ENCODE measurements at regions not wholly inside any gene's neighbourhood (a gene's known extent, or its start where the extent isn't known, plus 50 kb on each side); places are given as distances from the start of the nearest gene placed in this dataset.

- TF ChIP-seq, protein P1, sequence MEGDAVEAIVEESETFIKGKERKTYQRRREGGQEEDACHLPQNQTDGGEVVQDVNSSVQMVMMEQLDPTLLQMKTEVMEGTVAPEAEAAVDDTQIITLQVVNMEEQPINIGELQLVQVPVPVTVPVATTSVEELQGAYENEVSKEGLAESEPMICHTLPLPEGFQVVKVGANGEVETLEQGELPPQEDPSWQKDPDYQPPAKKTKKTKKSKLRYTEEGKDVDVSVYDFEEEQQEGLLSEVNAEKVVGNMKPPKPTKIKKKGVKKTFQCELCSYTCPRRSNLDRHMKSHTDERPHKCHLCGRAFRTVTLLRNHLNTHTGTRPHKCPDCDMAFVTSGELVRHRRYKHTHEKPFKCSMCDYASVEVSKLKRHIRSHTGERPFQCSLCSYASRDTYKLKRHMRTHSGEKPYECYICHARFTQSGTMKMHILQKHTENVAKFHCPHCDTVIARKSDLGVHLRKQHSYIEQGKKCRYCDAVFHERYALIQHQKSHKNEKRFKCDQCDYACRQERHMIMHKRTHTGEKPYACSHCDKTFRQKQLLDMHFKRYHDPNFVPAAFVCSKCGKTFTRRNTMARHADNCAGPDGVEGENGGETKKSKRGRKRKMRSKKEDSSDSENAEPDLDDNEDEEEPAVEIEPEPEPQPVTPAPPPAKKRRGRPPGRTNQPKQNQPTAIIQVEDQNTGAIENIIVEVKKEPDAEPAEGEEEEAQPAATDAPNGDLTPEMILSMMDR (IDR thresholded peaks at IDR 0.05; ENCODE audit: low read depth, low read length), result no peak
- no peak overlapping the region for H3K4me3 ChIP-seq (replicated peaks in 1 of 2; ENCODE audit: low read depth in 2 of 2, low read length in 2 of 2)
- DNase-seq (ENCODE audit: low read depth in 2 of 2), result no peak
Observed at GRCh38 chr1:169052727-169053126, 53.8 kb upstream of the ATP1B1 start.

DNA sequence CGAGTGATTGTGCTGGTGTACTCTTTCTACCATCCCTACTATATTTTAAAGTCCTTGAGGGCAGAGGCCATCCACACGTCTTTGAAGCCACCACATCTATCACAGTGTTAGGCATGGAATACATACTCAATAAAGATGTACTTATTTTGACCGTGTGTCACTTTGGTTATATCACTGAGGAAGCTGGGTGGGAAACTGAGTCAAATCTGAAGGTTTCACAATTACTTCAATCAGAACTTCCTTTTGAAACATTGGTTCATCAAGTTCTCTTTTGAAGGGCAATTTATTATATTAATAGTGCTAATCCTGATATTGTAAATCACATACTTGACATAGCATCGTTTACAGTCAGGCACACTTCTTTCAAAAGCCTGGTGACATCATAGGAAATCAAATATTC lies 53.3 kb upstream of the ATP1B1 start:
- no peak overlapping the region for H3K4me3 ChIP-seq (replicated peaks in 1 of 2; ENCODE audit: low read depth in 2 of 2, low read length in 2 of 2)
- DNase-seq (ENCODE audit: low read depth in 2 of 2), result no peak
- TF ChIP-seq, protein P1 (IDR thresholded peaks at IDR 0.05; ENCODE audit: low read depth, low read length), result no peak

Measured in cardiac fibroblast (primary cell).